ENCODE measurements at regions not wholly inside any gene's neighbourhood (a gene's known extent, or its start where the extent isn't known, plus 50 kb on each side); places are given as distances from the start of the nearest gene placed in this dataset.

- Histone ChIP-seq H3K27me3 (ENCODE audit: control insufficient read depth in 2 of 2, insufficient read depth in 2 of 2, low read length in 2 of 2) (no peaks in the 10 kb centered on the region), H3K36me3 (ENCODE audit: control insufficient read depth, insufficient read depth, low read length) (no peaks in the 10 kb centered on the region), H3K4me2 (ENCODE audit: insufficient read depth, low read length) (no peak overlapping the region), H3K27ac (ENCODE audit: extremely low read depth, low read depth, low read length) (no peak overlapping the region), H3K4me3 (no peak overlapping the region), H2AFZ (ENCODE audit: low read depth, low read length) (no peak overlapping the region), H3K4me1 (replicated peaks in 1 of 2; ENCODE audit: control insufficient read depth in 2 of 2, insufficient read depth in 2 of 2, low read length in 2 of 2) (no peaks in the 10 kb centered on the region), H3K9me1 (ENCODE audit: control insufficient read depth, insufficient read depth, low read length) (no peaks in the 10 kb centered on the region), H3K9ac (ENCODE audit: insufficient read depth in 1 of 2, low read depth in 2 of 2, low read length in 2 of 2) (no peak overlapping the region), H4K20me1 (replicated peaks; ENCODE audit: control insufficient read depth, insufficient read depth, low read length) (no peaks in the 10 kb centered on the region), H3K79me2 (ENCODE audit: control insufficient read depth, insufficient read depth, low read length) (no peaks in the 10 kb centered on the region), H3K9me3 (replicated peaks; ENCODE audit: control insufficient read depth, insufficient read depth, low read depth, low read length) (no peaks in the 10 kb centered on the region)
- intact Hi-C loops (cut with micrococcal nuclease), result no loop called here
- no peak for TF ChIP-seq ZFP91 (CRISPR knock-in tag; IDR thresholded peaks at IDR 0.05)
- no peak for TF ChIP-seq POLR3A (IDR thresholded peaks at IDR 0.05; ENCODE audit: borderline replicate concordance, extremely low read depth, insufficient read depth, insufficient read length)
- TF ChIP-seq ZFPM2 (CRISPR knock-in tag; IDR thresholded peaks at IDR 0.05), result no peak
- no peak for TF ChIP-seq ILK (tag; IDR thresholded peaks at IDR 0.05; ENCODE audit: borderline replicate concordance, low read depth)
- no peak for TF ChIP-seq RCOR1 (IDR thresholded peaks at IDR 0.05; ENCODE audit: borderline replicate concordance in 1 of 2, low read depth in 2 of 2, low read length in 2 of 2)
- TF ChIP-seq MCM7 (IDR thresholded peaks at IDR 0.05), result no peak
- TF ChIP-seq ZNF133 (CRISPR knock-in tag; IDR thresholded peaks at IDR 0.05), result no peak
- no peak for TF ChIP-seq EP300 (IDR thresholded peaks at IDR 0.05; ENCODE audit: low read length)
- no peak for TF ChIP-seq ASH1L (IDR thresholded peaks at IDR 0.05; ENCODE audit: borderline replicate concordance, low read depth, partially characterized antibody)
- no peak for TF ChIP-seq FUS (optimal IDR thresholded peaks at IDR 0.05; ENCODE audit: low read depth, low read length)
- TF ChIP-seq CEBPG (CRISPR knock-in tag; IDR thresholded peaks at IDR 0.05), result no peak
- TF ChIP-seq CEBPG (tag; conservative IDR thresholded peaks at IDR 0.05 in 1 of 2, IDR thresholded peaks at IDR 0.05 in 1 of 2), result no peak
- TF ChIP-seq NRF1 (conservative IDR thresholded peaks at IDR 0.05 in 1 of 2, IDR thresholded peaks at IDR 0.05 in 1 of 2), result no peak
- TF ChIP-seq BRD4 (IDR thresholded peaks at IDR 0.05), result no peak
- TF ChIP-seq GTF2E2 (tag; IDR thresholded peaks at IDR 0.05), result no peak
- no peak for TF ChIP-seq ZEB2 (IDR thresholded peaks at IDR 0.05)
- POLR2A ChIA-PET, result no interaction called here
- no peak for FAIRE-seq
- BruUV-seq (replicated peaks), result no TSS peak
- CTCF ChIA-PET (ENCODE audit: low intra/inter-chr PET ratio), result no interaction called here
- no peak for DNase-seq (ENCODE audit: extremely low read depth in 1 of 4, low spot score in 3 of 4)
- ATAC-seq, result no peak
- in situ Hi-C loops (cut with MboI), result no loop called here
These were observed 795.7 kb upstream of the ACO1 start for GRCh38 chr9:31588756-31589155.

Data from K562 (cell line).